ENCODE measurements at regions not wholly inside any gene's neighbourhood (a gene's known extent, or its start where the extent isn't known, plus 50 kb on each side); places are given as distances from the start of the nearest gene placed in this dataset.
A peak's percentile ranks its signal among the peaks of the same experiment; 100 is the strongest.

DNA sequence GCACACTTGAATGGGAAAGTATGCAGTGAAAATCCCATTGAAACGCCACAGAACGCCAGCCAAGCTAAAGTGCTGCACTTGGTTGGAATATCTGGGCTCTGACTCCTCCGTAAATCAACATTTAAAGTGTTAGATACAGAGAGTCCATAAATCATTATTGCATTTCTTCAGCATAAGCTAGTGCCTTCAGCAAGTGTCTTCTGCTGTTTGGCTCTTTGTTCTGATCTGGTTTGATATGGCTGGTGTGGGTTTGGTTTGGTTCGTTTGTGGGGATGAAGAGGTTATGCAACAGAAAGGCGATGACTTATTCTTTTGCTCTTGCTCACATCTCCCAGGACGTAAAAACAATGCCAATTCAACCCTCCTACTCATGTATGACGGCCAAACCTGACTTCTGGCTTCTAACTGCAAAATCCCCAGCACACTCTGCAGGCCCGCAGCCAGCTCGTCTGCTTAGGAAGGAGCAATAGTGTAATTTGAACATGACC is 121.8 kb upstream of the ERG start:
- TF ChIP-seq, protein P1, sequence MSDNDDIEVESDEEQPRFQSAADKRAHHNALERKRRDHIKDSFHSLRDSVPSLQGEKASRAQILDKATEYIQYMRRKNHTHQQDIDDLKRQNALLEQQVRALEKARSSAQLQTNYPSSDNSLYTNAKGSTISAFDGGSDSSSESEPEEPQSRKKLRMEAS (IDR thresholded peaks at IDR 0.05; ENCODE audit: low read depth, low read length) = no peak
- TF ChIP-seq MYC (IDR thresholded peaks at IDR 0.05; ENCODE audit: low read depth, low read length) (no peak), POLR2A (IDR thresholded peaks at IDR 0.05; ENCODE audit: extremely low read depth, insufficient read length) (no peak)
- TF ChIP-seq, protein P2, sequence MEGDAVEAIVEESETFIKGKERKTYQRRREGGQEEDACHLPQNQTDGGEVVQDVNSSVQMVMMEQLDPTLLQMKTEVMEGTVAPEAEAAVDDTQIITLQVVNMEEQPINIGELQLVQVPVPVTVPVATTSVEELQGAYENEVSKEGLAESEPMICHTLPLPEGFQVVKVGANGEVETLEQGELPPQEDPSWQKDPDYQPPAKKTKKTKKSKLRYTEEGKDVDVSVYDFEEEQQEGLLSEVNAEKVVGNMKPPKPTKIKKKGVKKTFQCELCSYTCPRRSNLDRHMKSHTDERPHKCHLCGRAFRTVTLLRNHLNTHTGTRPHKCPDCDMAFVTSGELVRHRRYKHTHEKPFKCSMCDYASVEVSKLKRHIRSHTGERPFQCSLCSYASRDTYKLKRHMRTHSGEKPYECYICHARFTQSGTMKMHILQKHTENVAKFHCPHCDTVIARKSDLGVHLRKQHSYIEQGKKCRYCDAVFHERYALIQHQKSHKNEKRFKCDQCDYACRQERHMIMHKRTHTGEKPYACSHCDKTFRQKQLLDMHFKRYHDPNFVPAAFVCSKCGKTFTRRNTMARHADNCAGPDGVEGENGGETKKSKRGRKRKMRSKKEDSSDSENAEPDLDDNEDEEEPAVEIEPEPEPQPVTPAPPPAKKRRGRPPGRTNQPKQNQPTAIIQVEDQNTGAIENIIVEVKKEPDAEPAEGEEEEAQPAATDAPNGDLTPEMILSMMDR (IDR thresholded peaks at IDR 0.05; ENCODE audit: low read depth, low read length) = no peak
- H3K4me3 ChIP-seq (ENCODE audit: low read depth, low read length) = no peak overlapping the region
- DNase-seq (ENCODE audit: low read depth) = peak; percentile 48

DNA sequence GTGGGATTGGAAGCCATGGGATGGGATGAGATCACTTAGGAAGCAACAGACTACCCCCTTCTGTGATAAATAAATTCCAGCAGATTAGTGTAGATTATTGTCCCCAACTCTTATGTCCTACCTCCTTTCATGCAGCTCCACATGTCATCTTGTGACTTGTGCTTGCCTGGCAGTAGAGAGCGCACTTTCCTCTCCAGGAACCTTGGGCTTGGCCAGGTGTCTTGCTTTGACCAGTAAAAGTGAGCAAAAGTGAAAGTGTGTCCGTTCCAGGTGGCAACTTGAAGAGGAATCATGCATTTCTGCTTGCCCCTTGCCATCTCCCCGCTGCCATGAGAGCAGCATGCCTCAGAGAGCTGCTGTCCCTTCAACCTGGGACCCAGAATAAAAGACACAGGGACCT is 122.9 kb upstream of the ERG start:
- no peak overlapping the region for H3K4me3 ChIP-seq (ENCODE audit: low read depth, low read length)
- TF ChIP-seq, protein P1 (IDR thresholded peaks at IDR 0.05; ENCODE audit: low read depth, low read length) = no peak
- no peak for TF ChIP-seq POLR2A (IDR thresholded peaks at IDR 0.05; ENCODE audit: extremely low read depth, insufficient read length)
- TF ChIP-seq, protein P2 (IDR thresholded peaks at IDR 0.05; ENCODE audit: low read depth, low read length) = no peak
- no peak for TF ChIP-seq MYC (IDR thresholded peaks at IDR 0.05; ENCODE audit: low read depth, low read length)
- no peak for DNase-seq (ENCODE audit: low read depth)

DNA sequence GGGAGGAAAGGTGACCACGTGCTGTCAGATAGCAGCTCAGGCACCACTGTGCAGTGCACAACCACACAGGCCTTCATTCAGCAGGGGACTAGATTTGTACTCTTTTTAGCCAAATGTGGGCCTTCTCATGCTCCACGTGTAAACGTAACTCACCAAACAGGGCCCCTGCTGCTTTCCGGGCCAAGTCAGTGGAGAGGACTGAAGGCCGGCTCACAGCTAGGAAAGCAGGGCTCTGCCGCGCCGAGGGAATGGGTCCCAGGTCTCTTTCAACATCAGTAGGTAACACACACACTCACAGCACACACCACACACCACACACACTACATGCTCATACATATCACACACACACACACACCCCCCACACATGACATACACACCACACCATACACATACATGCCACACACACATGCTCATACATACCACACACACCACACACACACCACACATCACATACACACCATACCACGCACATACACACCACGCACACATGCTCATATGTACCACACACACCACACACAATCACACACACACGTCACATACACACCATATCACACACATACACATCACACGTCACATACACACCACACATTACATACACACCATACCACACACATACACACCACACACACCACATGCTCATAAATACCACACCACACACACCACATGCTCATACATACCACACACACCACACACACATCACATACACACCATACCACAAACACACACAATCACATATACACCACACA is 124.0 kb upstream of the ERG start:
- TF ChIP-seq, protein P2 (IDR thresholded peaks at IDR 0.05; ENCODE audit: low read depth, low read length) = no peak
- TF ChIP-seq, protein P1 (IDR thresholded peaks at IDR 0.05; ENCODE audit: low read depth, low read length) = no peak
- TF ChIP-seq POLR2A (IDR thresholded peaks at IDR 0.05; ENCODE audit: extremely low read depth, insufficient read length) (no peak), MYC (IDR thresholded peaks at IDR 0.05; ENCODE audit: low read depth, low read length) (no peak)
- DNase-seq (ENCODE audit: low read depth) = no peak
- no peak overlapping the region for H3K4me3 ChIP-seq (ENCODE audit: low read depth, low read length)

DNA sequence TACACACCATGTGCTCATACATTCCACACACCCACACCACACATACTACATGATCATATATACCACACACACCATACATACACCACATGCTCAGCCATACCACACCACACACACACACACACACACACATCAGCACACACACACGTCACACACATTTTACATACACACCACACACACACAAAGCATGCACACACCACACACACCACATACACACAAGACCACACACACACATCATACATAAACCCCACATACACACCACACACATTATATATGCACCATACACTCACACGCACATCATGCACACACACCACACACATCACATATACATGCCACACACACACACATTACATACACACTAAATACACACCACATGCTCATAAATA is 124.5 kb upstream of the ERG start:
- H3K4me3 ChIP-seq (ENCODE audit: low read depth, low read length) = no peak overlapping the region
- no peak for TF ChIP-seq MYC (IDR thresholded peaks at IDR 0.05; ENCODE audit: low read depth, low read length)
- TF ChIP-seq, protein P2 (IDR thresholded peaks at IDR 0.05; ENCODE audit: low read depth, low read length) = no peak
- no peak for TF ChIP-seq POLR2A (IDR thresholded peaks at IDR 0.05; ENCODE audit: extremely low read depth, insufficient read length)
- TF ChIP-seq, protein P1 (IDR thresholded peaks at IDR 0.05; ENCODE audit: low read depth, low read length) = no peak
- no peak for DNase-seq (ENCODE audit: low read depth)

DNA sequence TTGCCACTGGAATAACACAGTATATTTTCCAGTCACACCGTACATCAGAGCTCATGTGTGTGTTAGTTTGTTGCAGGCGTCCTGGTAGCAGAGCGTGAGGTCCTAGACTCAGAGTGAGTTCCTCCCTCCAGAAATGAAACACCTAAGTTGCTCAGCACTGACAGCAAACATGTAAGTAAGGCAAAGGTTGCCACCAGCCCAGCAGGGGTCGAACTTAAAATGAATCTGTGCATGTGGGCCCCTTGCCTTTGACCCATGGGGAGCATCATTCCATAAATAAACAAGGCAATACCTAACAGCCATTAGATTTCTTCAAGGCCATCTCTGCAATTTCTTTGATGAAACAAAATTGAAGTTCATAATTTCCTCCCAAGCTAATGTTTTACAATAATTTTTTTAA is 125.3 kb upstream of the ERG start:
- no peak overlapping the region for H3K4me3 ChIP-seq (ENCODE audit: low read depth, low read length)
- DNase-seq (ENCODE audit: low read depth) = no peak
- TF ChIP-seq, protein P1 (IDR thresholded peaks at IDR 0.05; ENCODE audit: low read depth, low read length) = no peak
- TF ChIP-seq, protein P2 (IDR thresholded peaks at IDR 0.05; ENCODE audit: low read depth, low read length) = no peak
- TF ChIP-seq MYC (IDR thresholded peaks at IDR 0.05; ENCODE audit: low read depth, low read length) (no peak), POLR2A (IDR thresholded peaks at IDR 0.05; ENCODE audit: extremely low read depth, insufficient read length) (no peak)
